Large intestine (tissue), 3 donors: ENCODE measurements at regions not wholly inside any gene's neighbourhood (a gene's known extent, or its start where the extent isn't known, plus 50 kb on each side); places are given as distances from the start of the nearest gene placed in this dataset.

Source experiments
- DNase-seq, 2 donors: peaks; one replicate each; pipeline versions ENCODE4 v3.0.0 to v3.0.0-alpha.2; 2013
- H3K27ac ChIP-seq: one replicate; pipeline ENCODE4 v1.5.1; 2013; ENCODE audit warnings: low read length
- H3K27me3 ChIP-seq: 2 replicates; pipeline ENCODE4 v1.6.1; 2013; ENCODE audit warnings: low read length; ENCODE audit not compliant: control insufficient read depth, insufficient read depth
- H3K36me3 ChIP-seq: 2 replicates; pipeline ENCODE4 v1.6.1; 2013; ENCODE audit warnings: low read length; ENCODE audit not compliant: control insufficient read depth, insufficient read depth
- H3K4me1 ChIP-seq: one replicate; pipeline ENCODE4 v1.6.1; 2013; ENCODE audit warnings: low read length; ENCODE audit not compliant: control insufficient read depth, insufficient read depth
- H3K4me3 ChIP-seq: one replicate; pipeline ENCODE4 v1.5.1; 2013; ENCODE audit warnings: low read length
- H3K9me3 ChIP-seq: one replicate; pipeline ENCODE4 v1.6.1; 2013; ENCODE audit warnings: mild to moderate bottlenecking, low read depth, low read length, moderate library complexity; ENCODE audit not compliant: control insufficient read depth
- WGBS: methylation state at CpG from one replicate; pipeline ENCODE4 v1.1.5; 2013; ENCODE audit warnings: low lambda C conversion rate; ENCODE audit not compliant: insufficient coverage; 5-methylcytosine and 5-hydroxymethylcytosine counted together

DNA sequence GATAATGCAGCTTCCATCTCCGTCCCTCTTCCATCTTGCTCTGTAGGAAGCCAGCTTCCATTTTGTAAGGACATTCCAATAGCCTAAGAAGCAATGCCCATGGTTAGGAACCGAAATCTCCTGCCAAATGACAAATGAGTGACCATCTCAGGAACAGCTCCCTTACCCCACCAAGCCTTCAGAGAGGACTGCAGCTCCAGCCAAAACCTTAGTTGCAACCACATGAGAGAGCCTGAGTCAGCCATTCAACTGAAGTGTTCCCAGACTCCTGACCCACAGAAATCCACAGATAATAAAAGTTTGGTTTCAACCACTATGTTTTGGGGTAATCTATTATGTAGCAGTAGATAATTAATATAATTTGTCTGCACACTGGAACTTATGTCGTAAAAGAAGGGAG lies 51.7 kb upstream of the LDLRAD3 start:
- Histone ChIP-seq H3K36me3 (no peaks in the 10 kb centered on the region), H3K27ac (no peak overlapping the region), H3K4me1 (peaks cover 30% of the 10 kb centered on the region), H3K27me3 (no peaks in the 10 kb centered on the region), H3K9me3 (no peaks in the 10 kb centered on the region), H3K4me3 (no peak overlapping the region)
- no CpG with 5 or more reads among the region's 3 CpGs for WGBS
- DNase-seq: no peak

DNA sequence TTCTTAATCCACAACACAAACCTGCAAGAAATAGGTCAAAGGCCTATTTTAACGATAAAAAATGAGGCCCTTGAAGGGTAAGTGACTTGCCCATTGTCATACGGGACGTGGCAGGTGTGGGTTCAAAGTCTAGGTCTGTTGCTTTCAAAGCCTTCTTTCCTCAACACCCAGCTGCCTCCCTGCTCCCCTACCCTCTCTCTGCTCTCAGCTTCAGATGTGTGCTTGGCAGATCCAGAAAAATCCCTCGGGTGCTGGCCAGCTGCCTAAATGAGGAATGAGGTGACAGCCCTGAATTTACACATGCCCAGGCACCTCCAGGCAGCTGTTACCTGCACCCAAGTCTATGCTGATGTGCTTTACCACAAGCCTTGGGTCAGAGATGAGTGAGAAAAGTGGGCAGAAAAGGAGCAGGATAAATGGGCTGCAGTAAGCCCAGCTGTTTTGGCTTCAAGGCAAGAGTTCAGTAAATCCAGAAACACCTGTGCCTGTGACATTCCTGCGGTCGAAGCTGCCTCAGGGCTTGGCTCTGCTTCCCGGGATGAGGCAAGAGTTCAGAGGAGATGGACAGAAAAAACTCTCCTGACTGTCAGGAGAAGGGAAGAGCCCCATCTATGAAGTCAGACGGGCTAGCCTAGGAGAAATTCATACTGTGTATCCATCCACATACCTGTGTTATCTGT lies 49.9 kb upstream of the LDLRAD3 start:
- WGBS: no CpG with 5 or more reads among the region's 8 CpGs
- DNase-seq: peak; percentile 83 to 94
- Histone ChIP-seq H3K27me3 (no peaks in the 10 kb centered on the region), H3K9me3 (no peaks in the 10 kb centered on the region), H3K36me3 (no peaks in the 10 kb centered on the region), H3K4me1 (peaks cover 30% of the 10 kb centered on the region), H3K4me3 (no peak overlapping the region), H3K27ac (peak overlapping the region; percentile 95)
